NCI-H748 (cell line): ENCODE measurements at regions not wholly inside any gene's neighbourhood (a gene's known extent, or its start where the extent isn't known, plus 50 kb on each side); places are given as distances from the start of the nearest gene placed in this dataset.
"Not testable (repeated sequence)": the region's sequence is repeated elsewhere in the genome, so short reads cannot be mapped to it uniquely, and the experiment has no call there.

Experiments used
- DNase-seq: peaks from one replicate; lab custom pipeline; 2025; ENCODE audit not compliant: unreplicated experiment; lab: John Stamatoyannopoulos, UW

DNA sequence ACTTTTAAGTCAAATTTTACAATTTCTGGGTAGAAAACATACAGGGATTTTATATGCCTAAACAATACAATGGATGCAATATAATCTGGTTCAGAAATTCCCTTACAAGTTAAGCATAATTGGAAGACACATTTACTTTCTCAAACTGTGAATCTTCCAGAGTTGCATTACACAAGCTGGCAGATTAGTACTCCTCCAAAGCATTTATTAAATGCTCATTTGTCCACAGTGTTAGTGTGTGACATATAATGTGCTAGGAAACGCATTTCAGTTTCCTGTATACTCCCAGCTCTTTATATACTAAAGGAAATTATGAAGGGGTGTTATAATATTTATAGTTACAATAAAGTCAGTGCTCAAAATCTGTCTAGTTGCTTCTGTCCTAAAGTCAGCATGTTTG, 239.0 kb upstream of the FIGN start:
- no peak for DNase-seq

DNA sequence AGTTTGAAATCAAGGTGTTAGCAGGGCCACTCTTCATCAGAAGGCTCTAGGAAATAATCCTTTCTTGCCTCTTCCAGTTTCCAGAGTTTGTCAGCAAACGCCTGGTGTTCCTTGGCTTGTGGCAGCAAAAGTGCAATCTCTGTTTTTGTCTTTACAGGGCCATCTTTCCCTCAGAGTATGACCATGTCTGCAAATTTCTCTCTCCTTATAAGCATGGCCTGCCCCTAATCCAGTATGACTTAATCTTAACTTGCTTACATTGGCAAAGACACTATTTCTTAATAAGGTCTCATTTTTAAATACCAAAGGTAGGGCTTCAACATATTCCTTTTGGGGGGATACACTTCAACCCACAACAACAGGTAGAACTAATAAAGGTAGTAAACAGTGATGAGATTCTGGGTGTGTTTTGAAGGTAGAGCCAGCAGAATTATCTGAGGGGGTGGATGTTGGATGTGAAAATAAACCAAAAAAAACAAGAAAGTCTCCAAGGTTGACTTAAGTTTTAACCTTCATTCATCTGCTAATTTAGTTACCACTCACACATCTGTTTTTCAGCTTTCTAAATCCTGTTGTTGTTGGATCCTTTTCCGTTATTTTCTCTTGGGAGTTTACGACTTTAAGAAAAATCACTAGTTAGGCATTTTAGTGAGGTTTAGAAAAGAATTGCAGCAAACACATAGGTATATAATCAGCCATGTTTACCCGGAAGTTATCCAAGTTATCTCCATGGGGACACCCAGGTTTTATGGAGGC, 234.4 kb upstream of the FIGN start:
- no peak for DNase-seq

DNA sequence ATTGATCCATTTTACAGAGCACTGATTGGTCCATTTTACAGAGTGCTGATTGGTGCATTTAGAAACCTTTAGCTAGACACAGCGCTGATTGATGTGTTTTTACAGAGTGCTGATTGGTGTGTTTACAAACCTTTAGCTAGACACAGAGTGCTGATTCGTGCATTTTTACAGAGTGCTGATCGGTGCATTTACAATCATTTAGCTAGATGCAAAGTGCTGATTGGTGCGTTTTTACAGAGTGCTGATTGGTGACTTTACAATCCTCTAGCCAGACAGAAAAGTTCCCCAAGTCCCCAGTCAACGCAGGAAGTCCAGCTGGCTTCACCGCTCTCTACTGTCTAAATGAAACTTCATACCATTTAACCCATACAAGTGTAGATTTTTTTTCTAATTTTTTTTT, 228.5 kb upstream of the FIGN start:
- DNase-seq, result not testable (repeated sequence)

DNA sequence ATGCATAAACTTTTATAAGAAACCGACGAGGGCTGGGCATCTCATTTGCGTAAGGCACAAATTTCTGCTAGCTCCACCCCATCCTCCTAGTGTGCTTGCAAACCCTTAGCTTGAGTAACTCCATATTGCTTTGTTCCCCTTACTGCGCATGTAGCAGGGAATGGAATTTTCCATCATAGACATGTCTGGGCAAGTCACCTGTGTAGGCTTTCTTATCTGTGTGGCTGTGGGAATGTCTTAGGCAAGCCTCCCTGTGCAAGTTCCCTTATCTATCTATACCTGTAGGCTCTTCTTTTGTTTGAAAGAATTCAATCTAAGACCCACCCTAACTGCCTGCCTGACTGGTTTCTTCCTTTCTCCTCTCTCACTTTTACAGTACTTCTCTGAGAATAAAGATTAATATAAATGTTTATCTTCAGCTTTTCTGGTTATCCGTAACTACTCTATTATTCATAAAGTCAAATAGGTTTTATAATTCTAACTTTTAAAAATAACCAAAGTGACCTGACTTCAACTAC, 217.6 kb upstream of the FIGN start:
- no peak for DNase-seq

DNA sequence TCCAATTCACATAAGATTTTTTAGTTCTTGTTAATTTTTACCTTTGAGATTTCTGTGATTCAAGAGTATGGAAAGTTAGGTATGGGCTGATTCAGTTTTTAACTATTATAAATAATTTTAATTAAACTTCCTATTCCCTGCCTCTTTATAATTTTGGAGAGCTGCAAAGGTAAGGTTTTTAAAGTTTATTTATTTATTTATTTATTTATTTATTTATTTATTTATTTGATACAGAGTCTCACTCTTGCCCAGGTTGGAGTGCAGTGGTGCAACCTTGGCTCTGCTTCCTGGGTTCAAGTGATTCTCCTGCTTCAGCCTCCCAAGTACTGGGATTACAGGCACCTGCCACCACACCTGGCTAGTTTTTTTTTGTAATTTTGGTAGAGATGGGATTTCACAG, 215.5 kb upstream of the FIGN start:
- DNase-seq, result no peak

DNA sequence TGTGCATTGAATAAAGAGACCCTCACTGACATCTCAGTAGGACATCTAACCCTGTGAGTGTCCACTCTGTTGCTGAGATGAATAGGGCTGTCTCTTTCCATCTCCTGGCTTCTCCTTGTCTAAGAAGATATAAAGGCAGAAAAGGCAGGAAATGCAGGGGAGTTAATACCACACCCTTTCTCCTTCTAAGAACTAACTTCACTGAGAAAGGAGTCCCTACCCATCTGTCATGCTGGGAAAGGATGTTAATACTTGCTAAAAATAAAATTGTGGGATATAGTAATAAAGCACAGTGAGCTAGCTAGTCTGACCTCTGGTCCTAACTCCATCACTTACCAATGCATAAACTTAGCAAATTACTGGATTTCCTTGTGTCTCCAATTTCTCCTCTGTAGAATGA, 213.9 kb upstream of the FIGN start:
- no peak for DNase-seq

DNA sequence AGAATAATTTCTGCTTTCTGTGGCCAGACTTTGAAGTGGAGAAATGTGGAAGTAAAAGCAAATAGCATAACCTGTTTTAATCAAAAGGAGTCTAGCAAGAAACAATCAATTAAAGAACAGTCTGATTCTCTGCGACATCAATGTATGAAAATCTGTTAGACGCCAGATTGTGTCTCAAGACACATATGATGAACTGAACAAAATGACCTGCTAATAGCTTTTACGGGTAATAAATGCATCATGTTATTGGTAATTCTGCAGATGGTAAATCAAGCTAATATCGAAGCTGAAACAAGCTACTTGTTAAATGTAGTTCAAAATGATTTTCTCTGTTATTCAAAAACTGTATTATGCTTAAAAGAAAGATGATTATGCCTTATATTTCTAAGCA, 208.5 kb upstream of the FIGN start:
- no peak for DNase-seq

DNA sequence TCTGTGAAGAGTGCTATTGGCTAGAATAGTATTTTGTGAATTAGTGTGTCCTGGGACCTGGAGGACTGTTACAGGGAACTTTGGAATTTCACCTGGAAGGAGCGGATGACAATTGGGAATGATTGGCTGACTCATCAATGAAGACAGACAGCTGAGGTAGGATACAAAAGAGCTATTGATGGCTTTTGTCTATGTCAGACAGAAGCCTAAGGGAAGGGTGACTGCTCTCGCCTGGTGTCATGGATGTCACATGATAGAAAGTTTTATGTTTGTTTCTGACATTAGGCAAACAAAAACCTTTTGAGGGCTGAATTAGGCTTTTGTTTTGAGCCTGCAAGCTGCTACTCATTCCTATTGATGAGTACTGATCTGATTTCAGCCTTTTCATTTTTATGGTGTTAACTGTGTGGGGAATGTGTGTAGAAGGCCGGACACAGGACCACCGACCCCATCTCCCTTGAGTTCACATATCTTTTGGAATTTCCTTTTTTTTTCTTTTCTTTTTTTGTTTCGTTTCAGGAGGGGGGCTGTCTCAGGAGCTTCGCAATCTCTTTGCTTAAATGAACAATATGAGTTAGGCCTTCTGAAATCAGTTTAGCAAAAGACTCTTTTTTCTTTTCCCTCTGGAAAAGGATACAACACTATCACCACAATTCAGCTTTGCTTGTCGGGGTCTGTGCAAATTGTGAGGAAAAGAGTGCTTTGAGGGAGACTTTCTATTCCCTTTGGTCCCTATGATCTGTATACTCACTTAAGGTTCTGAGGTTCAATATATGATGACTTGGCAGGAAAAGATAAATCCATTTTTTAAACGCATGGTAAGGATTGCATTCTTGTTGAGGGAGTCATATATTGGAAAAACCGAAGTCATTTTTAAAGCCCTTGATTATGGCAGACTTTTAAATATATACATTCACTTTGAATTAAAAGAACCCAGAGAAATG, 207.9 kb upstream of the FIGN start:
- peak; percentile 52 for DNase-seq

DNA sequence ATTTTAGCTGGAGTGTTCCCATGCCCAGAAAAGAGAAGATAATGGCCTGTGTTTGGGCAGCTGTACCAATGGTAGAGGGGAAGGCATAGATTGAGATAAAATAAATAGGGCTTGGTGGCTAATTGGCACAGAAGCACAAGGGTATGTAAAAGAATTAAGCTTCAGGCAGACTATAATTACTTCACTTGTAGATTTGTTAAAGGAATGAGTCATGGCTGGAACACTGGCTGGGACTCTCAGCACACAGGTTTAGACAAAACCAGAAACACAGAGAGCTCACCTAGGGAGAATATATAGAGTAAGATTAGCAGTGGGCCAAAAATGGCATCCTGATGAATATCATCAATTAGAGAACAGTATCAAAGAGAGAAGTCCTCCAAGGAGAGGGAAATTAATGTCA, 198.3 kb upstream of the FIGN start:
- DNase-seq, result peak; percentile 14

DNA sequence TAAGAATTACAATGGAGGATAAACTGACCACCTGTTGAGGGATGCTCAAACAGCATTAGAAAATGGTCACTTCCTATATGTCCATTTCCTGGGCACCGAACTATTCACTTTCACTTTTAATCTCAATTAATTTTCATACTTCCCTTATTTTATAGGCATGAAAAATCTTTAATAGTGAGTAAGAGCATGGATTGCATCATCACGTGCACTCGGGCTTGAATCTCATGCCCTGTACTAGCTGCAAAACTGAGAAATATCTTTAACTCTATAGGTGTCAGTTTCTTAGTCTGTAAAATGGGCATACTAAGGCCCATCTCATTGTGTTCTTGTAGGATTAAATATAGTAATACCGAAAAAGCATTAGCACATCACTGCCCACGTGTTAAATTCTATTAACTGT, 183.9 kb upstream of the FIGN start:
- no peak for DNase-seq

DNA sequence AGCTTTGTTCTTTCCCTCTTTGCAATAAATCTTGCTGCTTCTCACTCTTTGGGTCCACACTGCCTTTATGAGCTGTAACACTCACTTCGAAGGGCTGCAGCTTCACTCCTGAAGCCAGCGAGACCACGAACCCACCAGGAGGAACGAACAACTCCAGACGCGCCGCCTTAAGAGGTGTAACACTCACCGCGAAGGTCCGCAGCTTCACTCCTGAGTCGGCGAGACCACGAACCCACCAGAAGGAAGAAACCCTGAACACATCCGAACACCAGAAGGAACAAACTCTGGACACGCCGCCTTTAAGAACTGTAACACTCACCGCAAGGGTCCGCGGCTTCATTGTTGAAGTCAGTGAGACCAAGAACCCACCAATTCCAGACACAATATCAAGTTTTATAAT, 178.7 kb upstream of the FIGN start:
- not testable (repeated sequence) for DNase-seq

DNA sequence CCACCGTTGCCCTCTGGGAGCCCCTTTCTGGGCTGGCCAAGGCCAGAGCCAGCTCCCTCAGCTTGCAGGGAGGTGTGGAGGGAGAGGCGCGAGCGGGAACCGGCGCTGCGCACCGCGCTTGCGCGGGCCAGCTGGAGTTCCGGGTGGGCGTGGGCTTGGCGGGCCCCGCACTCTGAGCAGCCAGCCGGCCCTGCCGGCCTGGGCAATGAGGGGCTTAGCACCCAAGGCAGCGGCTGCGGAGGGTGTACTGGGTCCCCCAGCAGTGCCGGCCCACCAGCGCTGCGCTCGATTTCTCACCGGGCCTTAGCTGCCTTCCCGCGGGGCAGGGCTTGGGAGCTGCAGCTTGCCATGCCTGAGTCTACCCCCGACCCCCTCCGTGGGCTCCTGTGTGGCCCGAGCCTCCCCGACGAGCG, 177.7 kb upstream of the FIGN start:
- not testable (repeated sequence) for DNase-seq

DNA sequence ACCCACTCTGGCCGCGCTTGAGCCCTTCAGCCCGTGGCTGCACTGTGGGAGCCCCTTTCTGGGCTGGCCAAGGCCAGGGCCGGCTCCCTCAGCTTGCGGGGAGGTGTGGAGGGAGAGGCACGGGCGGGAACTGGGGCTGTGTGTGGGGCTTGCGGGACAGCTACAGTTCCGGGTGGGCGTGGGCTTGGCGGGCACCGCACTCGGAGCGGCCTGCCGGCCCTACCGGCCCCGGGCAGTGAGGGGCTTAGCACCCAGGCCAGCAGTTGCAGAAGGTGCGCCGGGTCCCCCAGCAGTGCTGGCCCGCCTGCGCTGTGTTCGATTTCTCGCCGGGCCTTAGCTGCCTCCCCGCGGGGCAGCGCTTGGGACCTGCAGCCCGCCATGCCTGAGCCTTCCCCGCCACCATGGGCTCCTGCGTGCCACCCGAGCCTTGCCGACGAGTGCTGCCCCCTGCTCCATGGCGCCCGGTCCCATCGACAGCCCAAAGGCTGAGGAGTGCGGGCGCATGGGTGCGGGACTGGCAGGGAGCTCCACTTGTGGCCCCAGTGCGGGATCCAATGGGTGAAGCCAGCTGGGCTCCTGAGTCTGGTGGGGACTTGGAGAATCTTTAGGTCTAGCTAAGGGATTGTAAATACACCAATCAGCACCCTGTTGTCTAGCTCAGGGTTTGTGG, 173.7 kb upstream of the FIGN start:
- no peak for DNase-seq

DNA sequence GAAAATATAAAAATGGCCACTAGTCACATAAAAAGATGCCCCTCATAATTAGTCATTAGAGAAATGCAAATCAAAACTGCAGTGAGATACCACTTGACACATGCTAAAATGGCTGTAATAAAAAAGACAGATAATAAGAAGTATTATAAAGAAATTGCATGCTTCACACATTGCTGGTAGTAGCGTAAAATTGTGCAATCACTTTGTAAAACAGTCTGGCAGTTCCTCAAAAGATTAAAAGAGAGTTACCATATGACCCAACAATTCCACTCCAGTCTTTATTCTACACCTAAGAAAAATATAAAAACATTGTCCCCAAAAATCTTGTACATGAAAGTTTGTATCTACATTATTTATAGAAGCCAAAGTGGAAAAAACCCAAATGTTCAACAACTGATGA, 170.6 kb upstream of the FIGN start:
- no peak for DNase-seq

DNA sequence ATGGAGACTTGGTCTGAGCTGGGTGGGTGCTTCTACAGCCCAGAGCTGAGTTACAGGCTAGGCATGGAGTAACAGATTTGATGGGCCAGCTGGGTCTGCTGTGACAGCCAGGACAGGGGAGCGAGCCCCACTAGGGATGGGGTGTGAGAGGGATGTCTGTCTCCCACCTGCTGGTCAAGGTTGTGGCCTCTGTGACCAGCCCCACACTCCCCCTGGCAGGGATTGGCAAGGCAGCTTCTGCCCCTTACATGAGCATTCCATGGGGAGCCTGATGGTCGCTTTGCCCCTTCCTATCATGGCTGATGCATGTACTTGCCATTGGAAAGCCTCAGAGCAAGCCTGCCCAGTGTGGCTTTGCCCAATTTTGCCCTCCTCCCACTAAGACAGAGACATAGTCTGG, 162.0 kb upstream of the FIGN start:
- DNase-seq, result no peak

DNA sequence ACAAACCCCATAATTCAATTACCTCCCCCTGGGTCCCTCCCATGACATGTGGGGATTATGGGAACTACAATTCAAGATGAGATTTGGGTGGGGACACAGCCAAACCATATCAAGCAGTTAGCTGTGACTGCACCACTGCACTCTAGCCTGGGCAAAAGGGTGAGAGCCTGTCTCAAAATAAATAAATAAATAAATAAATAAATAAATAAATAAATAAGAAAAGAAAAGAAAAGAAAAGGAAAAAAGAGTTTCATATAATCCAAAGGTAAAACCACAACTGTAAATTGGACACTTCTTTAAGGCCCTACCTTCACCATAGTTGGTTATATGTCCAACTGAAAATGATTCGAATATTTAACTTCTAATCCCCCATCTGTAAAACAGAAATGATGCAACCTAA, 157.6 kb upstream of the FIGN start:
- DNase-seq, result not testable (repeated sequence)

DNA sequence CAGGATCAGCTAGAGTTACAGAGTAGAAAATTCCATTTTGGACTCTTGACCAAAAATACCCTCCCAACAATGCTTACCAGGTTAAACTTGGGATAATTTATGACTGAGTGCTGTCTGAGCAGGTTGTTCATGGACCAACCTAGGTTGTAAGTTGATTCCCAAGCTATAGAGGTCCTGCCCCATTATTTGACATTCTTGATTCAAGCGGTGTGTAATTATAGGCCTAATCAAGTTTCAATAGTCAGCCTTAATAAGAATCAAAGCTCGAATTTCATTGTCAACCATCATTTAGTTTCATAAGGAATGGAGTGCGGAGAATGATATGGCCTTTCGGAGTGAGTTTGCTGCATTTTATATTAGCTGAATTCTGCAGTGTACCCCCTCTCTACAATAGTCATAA, 152.8 kb upstream of the FIGN start:
- peak; percentile 68 for DNase-seq

DNA sequence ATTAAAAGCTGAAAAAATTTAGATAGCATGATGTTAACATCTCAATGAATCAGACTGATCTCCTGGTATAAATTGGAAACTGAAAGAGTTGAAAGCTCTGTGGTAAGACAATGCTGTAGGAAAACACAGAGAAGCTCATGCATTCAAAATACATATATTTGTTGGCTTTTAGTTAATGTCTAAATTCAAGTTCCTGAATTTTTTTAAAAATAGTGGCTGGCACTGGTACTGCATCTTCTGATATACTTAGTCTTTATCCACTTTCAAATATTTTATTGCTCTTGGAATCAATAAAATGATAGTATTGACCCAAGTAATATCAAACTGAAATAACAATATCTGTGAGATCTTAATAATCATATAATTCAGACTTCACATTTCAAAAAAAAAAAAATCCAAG, 151.4 kb upstream of the FIGN start:
- DNase-seq, result no peak

DNA sequence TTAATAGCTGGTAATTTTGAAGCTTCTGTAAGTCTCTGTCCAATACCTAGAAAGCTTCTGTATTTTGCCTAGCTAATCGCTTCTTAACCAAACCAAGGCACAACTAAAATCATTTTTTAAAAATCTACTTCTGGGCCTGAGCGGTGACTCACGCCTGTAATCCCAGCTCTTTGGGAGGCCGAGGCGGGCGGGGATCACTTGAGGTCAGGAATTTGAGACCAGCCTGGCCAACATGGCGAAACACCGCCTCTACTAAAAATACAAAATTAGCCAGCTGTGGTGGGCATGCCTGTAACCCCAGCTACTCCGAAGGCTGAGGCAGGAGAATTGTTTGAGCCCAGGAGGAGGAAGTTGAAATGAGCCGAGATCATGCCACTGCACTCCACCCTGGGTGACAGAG, 148.6 kb upstream of the FIGN start:
- no peak for DNase-seq

DNA sequence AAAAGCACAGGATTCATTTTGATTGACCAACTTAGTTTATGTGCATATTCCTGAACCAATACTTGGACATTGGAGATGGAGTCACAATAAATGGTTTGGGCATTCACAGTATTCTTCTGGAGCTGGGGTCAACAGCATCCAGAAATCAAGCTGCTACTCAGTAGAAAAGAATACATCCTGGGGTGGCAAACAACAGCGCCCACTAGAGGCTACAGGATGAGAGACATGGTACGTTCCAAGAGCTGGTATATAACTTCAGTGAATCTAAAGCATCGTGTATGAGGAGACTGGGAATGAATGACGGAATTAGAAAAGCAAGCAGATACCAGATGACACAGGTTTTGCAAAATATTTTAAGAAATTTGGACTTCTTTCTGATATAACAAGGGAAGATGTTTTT, 142.9 kb upstream of the FIGN start:
- DNase-seq, result peak; percentile 52

DNA sequence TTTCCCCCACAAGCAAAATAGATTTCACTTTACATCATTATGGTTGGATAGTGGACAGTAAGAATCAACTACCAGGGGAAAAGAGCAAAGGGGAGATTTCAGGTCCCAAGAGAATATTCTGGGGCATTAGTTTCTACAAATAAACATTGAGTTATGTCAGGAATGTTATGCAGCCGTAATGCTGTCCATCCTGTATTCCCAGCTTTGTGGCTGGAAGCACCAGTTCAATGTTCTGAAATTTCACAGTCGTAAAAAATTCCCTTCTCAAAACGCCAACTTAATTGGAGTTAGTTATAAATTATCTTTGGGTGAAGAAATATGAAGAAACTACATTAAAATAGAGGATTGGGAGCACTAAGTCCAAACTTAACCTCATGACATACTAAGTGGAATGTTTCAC, 141.5 kb upstream of the FIGN start:
- no peak for DNase-seq

DNA sequence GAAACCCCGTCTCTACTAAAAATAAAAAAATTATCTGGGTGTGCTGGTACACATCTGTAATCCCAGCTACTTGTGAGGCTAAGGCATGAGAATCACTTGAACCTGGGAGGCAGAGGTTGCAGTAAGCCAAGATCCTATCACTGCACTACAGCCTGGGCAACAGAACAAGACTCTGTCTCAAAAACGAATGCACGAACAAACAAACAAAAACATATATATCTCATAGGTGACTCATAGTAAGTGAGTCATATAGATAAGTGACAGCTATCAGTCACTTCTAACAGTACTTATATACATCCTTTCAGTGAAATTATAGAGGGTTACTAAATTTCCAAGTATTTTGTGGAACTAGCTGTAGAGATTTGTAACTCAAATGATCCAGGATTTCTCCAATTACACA, 127.3 kb upstream of the FIGN start:
- DNase-seq, result no peak
